DND-41 (cell line): ENCODE measurements at regions not wholly inside any gene's neighbourhood (a gene's known extent, or its start where the extent isn't known, plus 50 kb on each side); places are given as distances from the start of the nearest gene placed in this dataset.

Experiments used
- CTCF ChIP-seq: IDR thresholded peaks from 2 replicates; pipeline ENCODE4 v1.5.1; 2012; ENCODE audit warnings: borderline replicate concordance, low read length, moderate library complexity, mild to moderate bottlenecking; ENCODE audit not compliant: poor library complexity, severe bottlenecking; ENCODE audit errors: extremely low read depth
- EZH2 ChIP-seq: IDR thresholded peaks from 3 replicates; pipeline ENCODE4 v1.6.1; 2012; ENCODE audit warnings: borderline replicate concordance, low read depth, mild to moderate bottlenecking, moderate library complexity, low read length, inconsistent platforms; ENCODE audit not compliant: severe bottlenecking

- no peak for TF ChIP-seq CTCF
- no peak for TF ChIP-seq EZH2
Measured at GRCh38 chr22:27302501-27302900, 499.1 kb downstream of the MN1 start.
